ENCODE measurements at regions not wholly inside any gene's neighbourhood (a gene's known extent, or its start where the extent isn't known, plus 50 kb on each side); places are given as distances from the start of the nearest gene placed in this dataset.

GRCh38 chr15:66950114-66950513 is 115.3 kb upstream of the SMAD3 start:
- no peak for DNase-seq

DNA sequence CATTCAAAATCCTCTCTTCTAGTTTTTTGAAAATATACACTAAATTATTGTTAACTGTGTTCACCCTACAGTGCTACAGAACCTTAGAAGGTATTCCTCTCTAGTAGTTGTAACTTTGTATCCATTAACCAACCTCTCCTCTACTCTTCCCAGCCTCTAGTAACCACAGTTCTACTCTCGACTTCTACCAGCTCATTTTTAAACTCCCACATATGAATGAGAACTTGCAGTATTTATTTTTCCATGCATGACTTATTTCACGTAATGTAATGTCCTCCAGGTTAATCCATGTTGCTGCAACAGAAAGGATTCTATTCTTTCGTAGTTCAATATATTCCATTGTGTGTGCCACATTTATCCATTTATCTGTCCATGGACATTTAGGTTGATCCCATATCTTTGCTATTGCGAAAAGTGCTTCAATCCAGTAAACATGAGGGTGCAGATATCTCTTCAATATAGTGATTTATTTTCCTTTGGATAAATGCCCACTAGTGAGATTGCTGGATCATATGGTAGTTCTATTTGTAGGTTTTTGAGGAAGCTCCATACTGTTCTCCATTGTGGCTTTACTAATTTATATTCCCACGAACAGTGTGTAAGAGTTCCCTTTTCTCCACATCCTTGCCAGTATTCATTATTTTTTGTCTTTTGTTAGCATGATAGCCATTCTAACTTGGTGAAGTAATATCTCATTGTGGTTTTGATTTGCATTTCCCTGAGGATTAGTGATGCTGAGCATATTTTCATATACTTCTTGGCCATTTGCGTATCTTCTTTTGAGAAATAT is 113.7 kb upstream of the SMAD3 start:
- DNase-seq, result no peak

- DNase-seq, result no peak
Measured at GRCh38 chr15:66952756-66953522, 112.5 kb upstream of the SMAD3 start.

DNA sequence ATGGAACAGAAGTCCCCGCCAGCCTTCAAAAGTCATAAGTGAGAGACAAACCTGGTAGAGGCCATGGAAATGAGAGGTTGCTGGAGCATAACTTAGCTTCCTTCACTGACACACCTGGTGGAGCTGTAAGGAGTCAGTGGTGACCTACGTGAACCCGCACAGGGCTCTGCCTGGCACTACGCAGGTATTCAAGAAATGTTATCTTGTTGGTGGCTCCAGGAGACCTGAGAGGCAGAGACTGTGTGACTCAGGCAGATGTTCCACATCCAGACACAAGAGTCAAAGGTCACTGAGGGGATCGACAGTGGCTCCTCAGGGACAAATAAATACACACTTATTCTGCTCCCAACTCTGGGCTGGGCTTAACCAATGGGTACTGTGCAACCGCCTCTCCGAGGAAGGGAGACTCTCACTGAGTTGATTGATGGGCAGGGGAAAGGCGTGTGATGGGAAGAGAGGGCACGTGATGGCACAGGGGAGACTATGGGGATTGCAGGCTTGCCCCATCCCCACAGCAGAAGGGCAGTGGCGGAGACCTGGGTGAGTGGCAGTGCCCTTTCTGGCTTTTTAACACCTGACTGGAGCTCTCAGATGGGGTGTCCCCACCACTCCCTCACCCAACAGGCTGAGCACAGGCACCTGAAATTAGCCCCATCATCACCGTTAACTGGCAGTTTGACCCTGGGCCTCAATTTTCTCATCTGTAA is 111.7 kb upstream of the SMAD3 start:
- no peak for DNase-seq

DNA sequence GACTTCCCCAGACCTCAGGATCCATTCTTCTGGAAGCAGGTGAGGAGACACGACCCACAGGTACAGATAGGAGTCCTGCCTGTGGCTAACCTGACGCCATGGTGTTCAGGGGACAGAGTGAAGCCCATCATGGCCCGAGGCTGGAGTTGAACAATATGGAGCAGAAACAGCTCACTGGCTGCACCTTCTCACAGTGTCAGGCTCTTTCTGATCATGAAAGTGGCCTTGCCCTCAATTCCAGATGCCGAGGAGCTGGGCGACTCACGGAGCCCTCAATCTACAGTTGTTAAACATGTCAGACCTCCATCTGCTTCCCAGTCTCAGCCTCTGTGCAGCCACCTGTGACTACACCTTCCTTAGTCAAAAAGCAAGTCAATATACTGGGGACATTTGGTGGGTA is 110.8 kb upstream of the SMAD3 start:
- no peak for DNase-seq

DNA sequence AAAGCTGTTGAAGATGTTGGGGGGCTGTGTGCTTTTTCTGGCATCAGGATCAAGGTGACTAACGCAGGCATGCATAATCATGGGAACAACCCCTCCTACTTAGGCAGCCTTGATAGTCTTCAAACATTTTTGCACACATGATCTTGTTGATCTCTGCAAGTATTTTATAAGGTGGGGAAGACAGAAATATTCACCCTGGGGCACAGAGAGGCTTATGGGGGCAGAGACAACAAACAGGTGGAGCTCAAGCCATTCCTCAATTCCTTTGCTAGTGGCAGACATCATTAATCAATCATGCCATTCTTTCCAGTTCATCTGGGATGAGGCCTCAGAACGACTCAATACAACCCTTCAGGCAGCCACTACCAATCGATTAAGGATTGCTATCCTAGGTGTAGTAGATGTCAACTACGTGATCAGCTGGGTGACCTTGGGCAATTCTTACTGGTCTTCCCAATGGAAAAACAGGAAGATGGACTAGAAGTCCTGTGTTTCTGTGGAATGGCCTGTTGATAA is 110.3 kb upstream of the SMAD3 start:
- DNase-seq, result no peak

GRCh38 chr15:66955871-66956585 is 109.4 kb upstream of the SMAD3 start:
- DNase-seq, result no peak

- no peak for DNase-seq
Measured at GRCh38 chr15:66956672-66957430, 108.6 kb upstream of the SMAD3 start.

DNA sequence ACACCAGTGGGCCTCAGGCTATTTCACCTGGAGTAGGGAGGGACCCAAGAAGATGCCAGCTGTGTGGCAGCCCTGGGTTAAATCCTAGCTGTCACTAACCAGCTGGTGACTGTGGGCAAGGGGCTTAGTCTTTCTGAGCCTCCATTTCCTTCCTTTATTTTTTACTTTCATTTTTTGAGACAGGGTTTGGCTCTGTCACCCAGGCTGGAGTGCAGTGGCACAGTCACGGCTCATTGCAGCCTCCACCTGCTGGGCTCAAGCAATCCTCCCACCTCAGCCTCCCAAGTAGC is 108.0 kb upstream of the SMAD3 start:
- no peak for DNase-seq

DNA sequence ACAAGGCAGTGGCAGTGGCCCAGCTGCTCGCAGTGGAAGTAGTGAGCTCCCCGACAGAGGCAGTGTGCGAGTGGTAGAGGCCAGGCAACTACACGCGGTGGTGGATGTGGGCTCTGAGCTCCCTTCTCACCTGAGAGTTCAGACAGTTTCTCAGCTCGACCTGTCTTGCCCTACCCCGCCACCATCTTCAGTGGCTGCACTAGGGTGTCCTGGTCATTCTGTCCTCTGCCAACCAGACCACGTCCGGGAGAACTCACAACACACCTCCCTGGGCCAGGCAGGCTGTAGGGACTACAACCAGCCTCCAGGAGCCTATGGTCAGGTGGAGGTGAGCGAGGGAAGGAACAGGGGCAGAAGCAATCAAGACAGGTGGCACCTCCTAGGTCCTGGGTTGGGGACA is 106.3 kb upstream of the SMAD3 start:
- no peak for DNase-seq

GRCh38 chr15:66959875-66960274 is 105.5 kb upstream of the SMAD3 start:
- no peak for DNase-seq

- no peak for DNase-seq
Measured at GRCh38 chr15:66960519-66960918, 104.9 kb upstream of the SMAD3 start.

GRCh38 chr15:66961407-66961884 is 104.0 kb upstream of the SMAD3 start:
- no peak for DNase-seq

- no peak for DNase-seq
Measured at GRCh38 chr15:66961901-66962300, 103.5 kb upstream of the SMAD3 start.

GRCh38 chr15:66962522-66962921 is 102.9 kb upstream of the SMAD3 start:
- DNase-seq, result no peak

- no peak for DNase-seq
Measured at GRCh38 chr15:66963084-66963483, 102.3 kb upstream of the SMAD3 start.

- DNase-seq, result no peak
Measured at GRCh38 chr15:66963710-66964109, 101.7 kb upstream of the SMAD3 start.

GRCh38 chr15:66964111-66964738 is 101.2 kb upstream of the SMAD3 start:
- DNase-seq, result no peak

DNA sequence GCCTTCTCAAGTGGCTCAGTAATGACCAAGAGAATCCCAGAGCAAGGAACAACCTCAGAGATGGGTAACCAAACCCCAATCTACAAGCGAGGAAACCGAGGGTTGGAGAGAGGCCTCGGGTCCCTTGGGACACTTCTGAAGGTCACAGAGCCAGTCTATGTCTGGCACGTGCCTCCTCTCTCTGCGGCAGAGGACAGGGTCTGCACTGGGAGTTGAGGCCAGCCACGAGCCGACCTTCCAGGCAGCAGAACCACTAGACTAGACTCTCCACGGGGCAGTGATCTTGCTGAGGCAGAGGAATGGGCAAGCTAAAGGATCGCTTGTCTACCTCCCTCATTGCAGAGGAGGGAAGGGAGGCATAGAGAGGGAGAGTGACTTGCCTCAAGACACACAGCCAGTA is 100.6 kb upstream of the SMAD3 start:
- no peak for DNase-seq

DNA sequence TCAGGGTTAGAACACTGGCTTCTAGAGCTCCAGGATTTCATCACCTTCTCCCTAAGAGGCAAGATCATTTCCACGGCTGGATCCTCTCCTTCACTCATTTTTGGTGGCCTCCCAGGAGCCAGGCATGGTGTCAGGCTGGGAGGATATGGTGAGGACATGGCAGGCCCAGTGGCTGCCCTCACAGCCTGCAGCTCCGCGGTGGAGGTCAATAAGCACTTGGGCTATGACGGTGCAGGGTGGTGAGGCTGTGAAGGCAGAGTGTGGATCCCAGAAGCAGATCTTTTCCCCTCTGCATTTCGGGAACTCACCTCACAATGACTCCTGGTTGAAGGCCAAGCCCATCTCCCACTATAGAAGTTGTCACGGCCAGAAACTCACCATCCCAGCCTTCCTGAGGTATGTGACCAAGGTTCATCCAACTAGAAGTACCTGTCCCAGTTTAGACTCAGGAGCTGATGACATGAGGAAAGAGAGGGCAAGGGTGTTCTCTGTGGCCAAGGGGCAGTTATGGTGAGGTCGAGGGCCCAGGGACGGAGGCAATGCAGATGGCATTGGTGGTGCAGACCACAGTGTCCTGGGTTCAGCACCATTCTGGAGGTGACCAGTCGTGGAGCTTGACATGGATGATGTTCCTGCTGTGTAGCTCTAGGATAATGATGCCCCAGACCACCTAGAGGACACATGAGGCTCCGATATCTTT is 100.1 kb upstream of the SMAD3 start:
- DNase-seq, result peak; percentile 26

DNA sequence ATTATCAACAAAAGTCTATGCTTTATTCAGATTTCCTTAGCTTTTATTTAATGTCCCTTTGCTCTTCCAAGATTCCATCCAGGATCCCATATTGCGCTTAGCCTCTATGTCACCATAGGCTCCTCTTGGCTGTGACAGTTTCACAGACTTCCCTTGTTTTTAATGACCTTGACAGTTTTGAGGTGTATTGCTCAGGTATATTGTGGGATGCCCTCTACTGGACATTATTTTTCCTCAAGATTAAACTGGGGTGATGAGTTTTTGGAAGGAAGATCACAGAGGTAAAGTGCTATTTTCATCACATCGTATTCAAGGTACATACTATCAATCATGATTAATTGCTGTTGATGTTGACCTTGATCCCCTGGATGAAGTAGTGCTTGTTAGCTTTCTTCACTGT is 99.1 kb upstream of the SMAD3 start:
- no peak for DNase-seq

All from activated CD8-positive, alpha-beta memory T cell treated with anti-CD3 and anti-CD28 coated beads for 24 hours (primary cell).